PC-3 (cell line): ENCODE measurements at regions not wholly inside any gene's neighbourhood (a gene's known extent, or its start where the extent isn't known, plus 50 kb on each side); places are given as distances from the start of the nearest gene placed in this dataset.

Experiments used
- EZH2 ChIP-seq: fragments of 300-600 bp; sonication (generic); IDR thresholded peaks from one replicate; pipeline ENCODE4 v1.6.1; 2017; ENCODE audit warnings: antibody characterized with exemption, mild to moderate bottlenecking, low read length; ENCODE audit not compliant: unreplicated experiment
- EZH2phosphoT487 ChIP-seq: fragments of 300-600 bp; sonication (generic); IDR thresholded peaks from 2 replicates; pipeline ENCODE4 v1.6.1; 2018; ENCODE audit warnings: mild to moderate bottlenecking, antibody characterized with exemption, low read length, borderline replicate concordance
- TF ChIP-seq, protein P1 (sequence below): fragments of 300-600 bp; sonication (generic); conservative IDR thresholded peaks from 2 replicates; pipeline ENCODE4 v1.5.1; 2017; ENCODE audit warnings: antibody characterized with exemption, low read depth, mild to moderate bottlenecking, low read length

DNA sequence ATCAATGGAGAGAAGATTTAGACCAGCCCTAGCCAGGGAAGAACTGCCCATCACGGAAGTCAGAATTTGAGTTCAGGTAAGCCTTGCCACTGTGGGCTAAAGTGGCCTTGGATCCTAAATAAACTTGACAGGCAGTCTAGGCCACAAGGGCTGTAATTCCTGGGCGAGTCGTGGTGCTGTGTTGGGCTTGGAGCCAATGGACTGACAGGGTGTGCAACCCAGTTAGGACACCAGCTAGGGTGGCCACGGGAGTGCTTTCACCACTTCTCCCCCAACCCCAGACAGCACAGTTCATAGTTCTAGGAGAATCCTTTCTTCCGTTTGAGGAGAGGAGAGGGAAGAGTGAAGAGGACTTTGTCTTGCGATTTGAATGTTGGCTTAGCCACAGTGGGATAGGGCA lies 422.4 kb downstream of the DOK5 start:
- TF ChIP-seq, protein P1, sequence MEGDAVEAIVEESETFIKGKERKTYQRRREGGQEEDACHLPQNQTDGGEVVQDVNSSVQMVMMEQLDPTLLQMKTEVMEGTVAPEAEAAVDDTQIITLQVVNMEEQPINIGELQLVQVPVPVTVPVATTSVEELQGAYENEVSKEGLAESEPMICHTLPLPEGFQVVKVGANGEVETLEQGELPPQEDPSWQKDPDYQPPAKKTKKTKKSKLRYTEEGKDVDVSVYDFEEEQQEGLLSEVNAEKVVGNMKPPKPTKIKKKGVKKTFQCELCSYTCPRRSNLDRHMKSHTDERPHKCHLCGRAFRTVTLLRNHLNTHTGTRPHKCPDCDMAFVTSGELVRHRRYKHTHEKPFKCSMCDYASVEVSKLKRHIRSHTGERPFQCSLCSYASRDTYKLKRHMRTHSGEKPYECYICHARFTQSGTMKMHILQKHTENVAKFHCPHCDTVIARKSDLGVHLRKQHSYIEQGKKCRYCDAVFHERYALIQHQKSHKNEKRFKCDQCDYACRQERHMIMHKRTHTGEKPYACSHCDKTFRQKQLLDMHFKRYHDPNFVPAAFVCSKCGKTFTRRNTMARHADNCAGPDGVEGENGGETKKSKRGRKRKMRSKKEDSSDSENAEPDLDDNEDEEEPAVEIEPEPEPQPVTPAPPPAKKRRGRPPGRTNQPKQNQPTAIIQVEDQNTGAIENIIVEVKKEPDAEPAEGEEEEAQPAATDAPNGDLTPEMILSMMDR, result no peak
- no peak for TF ChIP-seq EZH2phosphoT487
- TF ChIP-seq EZH2, result no peak
